HK-2 (cell line): ENCODE measurements at regions not wholly inside any gene's neighbourhood (a gene's known extent, or its start where the extent isn't known, plus 50 kb on each side); places are given as distances from the start of the nearest gene placed in this dataset.
"Not testable (repeated sequence)": the region's sequence is repeated elsewhere in the genome, so short reads cannot be mapped to it uniquely, and the experiment has no call there.

Experiments
- DNase-seq: peaks from one replicate; pipeline ENCODE4 v3.0.0-alpha.2; 2018; ENCODE audit not compliant: unreplicated experiment

DNA sequence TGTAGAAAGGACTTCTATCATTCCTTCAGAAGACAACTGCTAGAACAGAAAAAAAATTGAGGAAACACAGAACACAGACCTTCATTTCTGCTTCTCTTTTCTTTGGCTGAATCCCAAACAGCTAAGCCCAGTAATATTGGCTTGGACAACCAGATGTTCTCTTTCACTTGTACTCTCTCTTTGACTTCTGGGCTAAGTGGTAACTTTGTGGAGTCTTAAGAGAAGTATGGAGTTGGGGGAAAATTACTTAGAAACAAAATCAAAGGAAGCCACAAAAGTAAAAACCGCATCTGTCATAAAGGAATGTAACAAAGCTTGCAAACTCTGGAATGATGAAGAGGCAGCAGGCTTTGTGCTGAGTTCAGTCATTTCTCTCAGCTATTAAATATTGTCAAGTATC lies 587.5 kb downstream of the CBLN4 start:
- DNase-seq = no peak

GRCh38 chr20:55415567-55416142 lies 589.7 kb downstream of the CBLN4 start:
- DNase-seq = no peak

DNA sequence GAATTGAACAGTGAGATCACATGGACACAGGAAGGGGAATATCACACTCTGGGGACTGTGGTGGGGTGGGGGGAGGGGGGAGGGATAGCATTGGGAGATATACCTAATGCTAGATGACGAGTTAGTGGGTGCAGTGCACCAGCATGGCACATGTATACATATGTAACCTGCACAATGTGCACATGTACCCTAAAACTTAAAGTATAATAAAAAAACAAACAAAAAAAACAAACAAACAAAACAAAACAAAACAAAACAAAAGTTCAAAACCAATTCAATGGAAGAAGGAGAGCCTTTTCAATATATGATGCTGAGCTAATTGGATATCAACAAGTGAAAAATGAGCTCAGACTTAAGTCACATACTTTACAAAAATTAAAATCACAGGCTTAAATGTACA lies 592.8 kb downstream of the CBLN4 start:
- DNase-seq = not testable (repeated sequence)

DNA sequence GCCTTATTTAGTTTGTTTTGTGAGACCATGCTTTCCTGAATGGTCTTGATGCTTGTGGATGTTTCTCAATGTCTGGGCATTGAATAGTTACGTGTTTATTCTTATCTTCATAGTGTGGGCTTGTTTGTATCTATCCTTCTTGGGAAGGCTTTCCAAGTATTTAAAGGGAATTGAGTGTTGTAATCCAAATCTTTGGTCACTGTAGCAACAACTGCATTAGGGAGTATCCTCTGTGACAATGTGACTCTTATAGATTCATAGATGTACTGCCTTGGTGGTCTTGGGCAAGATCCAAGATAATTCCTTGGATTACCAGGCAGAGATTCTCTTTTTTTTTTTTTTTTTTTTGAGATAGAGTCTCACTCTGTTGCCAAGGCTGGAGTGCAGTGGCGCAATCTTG lies 598.4 kb downstream of the CBLN4 start:
- no peak for DNase-seq

- DNase-seq = no peak
Observed at GRCh38 chr20:55394592-55394991, 610.7 kb downstream of the CBLN4 start.

GRCh38 chr20:55390791-55391190 lies 614.5 kb downstream of the CBLN4 start:
- no peak for DNase-seq

DNA sequence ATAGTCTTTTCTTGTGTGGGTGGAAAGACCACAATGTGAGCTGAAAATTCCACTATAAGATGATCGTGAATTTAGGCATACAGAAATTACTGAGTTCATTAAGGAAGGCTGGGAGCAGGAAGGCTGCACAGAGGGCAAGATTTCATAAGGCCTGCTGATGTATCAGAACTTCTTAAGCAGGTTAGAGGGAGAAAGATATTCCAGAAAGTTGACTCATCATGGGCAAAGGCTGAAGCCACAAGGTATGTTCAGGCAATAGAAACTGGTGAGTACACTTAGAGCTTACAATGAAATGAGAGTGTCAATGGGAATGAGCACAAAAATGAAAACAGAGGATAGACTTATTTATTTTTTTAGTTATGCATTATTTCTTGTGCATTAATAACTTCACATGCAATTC lies 618.6 kb downstream of the CBLN4 start:
- no peak for DNase-seq

- DNase-seq = no peak
Observed at GRCh38 chr20:55375920-55376319, 629.4 kb downstream of the CBLN4 start.

GRCh38 chr20:55365745-55366144 lies 639.6 kb downstream of the CBLN4 start:
- no peak for DNase-seq

GRCh38 chr20:55360895-55361294 lies 644.4 kb downstream of the CBLN4 start:
- DNase-seq = no peak

DNA sequence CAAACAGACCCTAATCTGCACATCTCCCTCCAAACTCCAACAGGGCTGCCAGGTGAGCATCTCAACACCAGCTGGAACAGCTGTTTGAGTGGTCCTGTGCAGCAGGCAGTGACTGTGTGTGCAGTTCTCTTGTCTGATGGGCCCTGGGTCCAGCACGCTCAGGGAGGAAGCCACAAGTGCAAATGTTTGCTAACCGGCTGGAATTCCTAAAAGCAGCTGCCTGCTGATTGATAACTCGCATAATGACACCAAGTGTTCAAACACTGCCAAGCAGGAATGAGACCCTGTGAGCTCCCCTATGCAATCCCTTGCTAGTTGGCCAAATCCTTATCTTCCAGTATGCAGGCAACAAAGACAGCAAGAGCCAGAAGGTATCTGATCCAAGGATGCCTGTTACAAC lies 650.6 kb downstream of the CBLN4 start:
- DNase-seq = no peak

- no peak for DNase-seq
Observed at GRCh38 chr20:55353206-55353605, 652.1 kb downstream of the CBLN4 start.

- no peak for DNase-seq
Observed at GRCh38 chr20:55348223-55348622, 657.1 kb downstream of the CBLN4 start.

DNA sequence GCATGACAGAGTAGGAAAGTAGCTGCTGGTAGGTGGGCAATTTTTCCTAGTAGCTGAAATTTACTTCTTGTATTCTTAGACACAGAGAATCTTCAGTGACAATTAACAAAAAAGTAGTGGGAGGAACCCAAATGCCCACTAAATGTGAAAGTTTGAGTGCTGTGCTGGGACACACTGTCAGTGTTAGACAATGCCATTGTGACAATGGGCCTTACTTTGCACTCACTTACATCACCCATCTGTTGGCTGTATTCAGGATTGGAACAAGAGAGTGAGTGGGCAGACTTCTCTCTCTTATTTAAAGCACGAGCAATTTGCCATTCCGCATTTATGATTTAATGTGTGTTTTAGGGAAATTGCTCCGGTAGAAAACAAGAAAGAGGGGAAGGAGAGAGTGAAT lies 662.5 kb downstream of the CBLN4 start:
- DNase-seq = no peak

- no peak for DNase-seq
Observed at GRCh38 chr20:55333798-55334197, 671.5 kb downstream of the CBLN4 start.

- DNase-seq = no peak
Observed at GRCh38 chr20:55329108-55329507, 676.2 kb downstream of the CBLN4 start.

GRCh38 chr20:55322745-55323144 lies 682.6 kb downstream of the CBLN4 start:
- no peak for DNase-seq

DNA sequence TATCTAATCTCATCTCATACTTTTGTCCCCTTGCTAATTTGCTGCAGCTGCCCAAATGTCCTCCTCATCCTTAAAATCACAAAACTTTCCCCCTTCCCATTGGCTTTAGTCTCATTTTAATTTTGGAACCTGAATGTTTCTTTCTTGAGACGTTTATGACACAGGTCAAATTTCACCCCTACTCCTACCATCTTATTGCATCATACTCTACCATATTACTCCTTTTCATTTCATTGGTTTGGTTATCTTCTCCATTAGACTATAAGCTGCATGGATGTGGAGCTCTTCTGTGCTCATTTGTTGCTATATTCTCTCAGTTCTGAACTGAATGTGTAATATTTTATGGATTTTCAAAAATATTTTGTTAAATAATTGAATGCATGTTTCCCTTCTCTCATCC lies 688.6 kb downstream of the CBLN4 start:
- DNase-seq = no peak

DNA sequence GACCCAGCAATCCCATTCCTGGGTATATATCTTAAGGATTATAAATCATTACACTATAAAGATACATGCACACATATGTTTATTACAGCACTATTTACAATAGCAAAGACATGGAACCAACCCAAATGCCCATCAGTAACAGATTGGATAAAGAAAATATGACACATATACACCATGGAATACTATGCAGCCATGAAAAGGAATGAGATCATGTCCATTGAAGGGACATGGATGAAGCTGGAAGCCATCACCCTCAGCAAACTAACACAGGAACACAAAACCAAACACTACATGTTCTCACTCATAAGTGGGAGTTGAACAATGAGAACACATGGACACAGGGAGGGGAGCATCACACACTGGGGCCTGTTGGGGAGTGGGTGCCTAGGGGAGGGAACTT lies 694.5 kb downstream of the CBLN4 start:
- not testable (repeated sequence) for DNase-seq

DNA sequence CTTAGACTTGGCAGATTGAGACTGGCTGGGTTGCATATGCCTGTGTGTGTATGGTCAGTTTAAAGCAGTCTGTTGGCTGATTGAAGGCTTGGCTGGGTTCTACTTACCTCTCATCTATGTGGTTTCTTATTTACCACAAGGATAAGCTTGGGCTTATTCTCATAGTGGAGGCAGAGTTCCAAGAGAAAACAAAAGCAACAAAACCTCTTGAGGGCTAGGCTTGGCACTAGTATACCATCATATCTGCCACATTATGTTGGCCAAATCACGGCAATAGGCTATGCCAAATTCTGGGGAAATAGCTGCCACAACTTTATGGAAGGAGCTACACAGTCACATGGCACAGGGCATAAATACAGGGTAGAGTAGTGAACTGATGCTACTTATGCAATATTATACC lies 714.1 kb downstream of the CBLN4 start:
- no peak for DNase-seq

DNA sequence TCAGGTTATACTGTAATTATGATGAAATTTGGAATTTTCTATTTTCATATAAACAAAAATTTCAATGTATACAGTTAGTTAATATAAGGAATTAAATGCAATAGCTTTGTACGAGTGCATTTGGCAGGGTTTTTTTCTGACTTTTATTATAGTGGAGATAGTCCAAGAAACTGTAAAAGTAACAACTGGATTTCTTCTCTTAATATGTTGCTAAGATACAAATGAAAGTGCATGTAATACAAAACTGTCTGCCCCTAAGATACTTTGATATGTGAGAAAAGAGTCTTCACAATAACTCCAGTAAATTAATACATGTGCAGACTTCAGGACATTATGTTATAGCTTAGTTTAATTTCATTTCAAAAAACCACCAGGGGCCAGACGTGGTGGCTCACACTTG lies 721.4 kb downstream of the CBLN4 start:
- no peak for DNase-seq

- DNase-seq = no peak
Observed at GRCh38 chr20:55273149-55273548, 732.2 kb downstream of the CBLN4 start.

DNA sequence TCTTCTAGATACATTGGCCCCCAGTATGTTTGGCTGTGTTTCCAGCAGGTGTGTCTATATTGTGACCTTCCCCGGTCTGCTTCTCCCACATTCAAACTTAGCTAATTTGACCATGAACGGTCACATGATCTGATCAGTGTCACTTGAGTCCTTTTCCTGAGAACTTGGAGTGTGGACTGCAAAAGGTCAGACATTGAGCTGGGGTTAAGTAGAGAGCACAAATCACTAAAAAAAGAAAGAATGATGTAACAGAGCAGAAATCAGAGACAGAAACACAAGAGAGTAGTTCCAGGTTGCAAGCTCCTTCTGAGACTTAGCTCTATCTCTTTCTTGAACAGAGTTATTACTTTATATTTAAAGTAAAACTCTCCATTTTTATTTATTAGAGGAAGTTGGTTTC lies 733.9 kb downstream of the CBLN4 start:
- DNase-seq = no peak

- DNase-seq = no peak
Observed at GRCh38 chr20:55269913-55270312, 735.4 kb downstream of the CBLN4 start.

DNA sequence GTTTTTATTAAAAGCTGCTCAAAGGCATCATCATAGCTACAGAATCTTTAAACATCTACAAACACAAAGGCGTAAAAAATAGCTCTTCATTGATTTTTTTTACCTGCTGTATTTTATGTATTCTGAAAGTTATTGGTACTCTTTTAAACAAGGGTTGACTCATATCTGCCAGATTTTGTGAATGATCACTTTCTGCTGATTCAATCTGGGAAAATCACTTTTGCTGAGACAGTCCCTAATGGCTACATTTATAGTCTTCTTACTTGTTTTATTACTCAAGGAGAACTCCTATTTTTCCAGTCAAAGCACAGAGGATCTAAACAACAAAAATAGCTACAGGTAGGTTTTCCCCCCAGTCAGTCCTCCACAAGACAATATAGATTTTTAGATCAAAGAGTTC lies 739.0 kb downstream of the CBLN4 start:
- no peak for DNase-seq
